Endothelial cell of hepatic sinusoid (primary cell): ENCODE measurements at regions not wholly inside any gene's neighbourhood (a gene's known extent, or its start where the extent isn't known, plus 50 kb on each side); places are given as distances from the start of the nearest gene placed in this dataset.

Experiments used
- in situ Hi-C: cut with HindIII; loops from 2 replicates; pipeline ENCODE4 v1.10.0; 2017; ENCODE audit warnings: low sequenced_read_pairs

DNA sequence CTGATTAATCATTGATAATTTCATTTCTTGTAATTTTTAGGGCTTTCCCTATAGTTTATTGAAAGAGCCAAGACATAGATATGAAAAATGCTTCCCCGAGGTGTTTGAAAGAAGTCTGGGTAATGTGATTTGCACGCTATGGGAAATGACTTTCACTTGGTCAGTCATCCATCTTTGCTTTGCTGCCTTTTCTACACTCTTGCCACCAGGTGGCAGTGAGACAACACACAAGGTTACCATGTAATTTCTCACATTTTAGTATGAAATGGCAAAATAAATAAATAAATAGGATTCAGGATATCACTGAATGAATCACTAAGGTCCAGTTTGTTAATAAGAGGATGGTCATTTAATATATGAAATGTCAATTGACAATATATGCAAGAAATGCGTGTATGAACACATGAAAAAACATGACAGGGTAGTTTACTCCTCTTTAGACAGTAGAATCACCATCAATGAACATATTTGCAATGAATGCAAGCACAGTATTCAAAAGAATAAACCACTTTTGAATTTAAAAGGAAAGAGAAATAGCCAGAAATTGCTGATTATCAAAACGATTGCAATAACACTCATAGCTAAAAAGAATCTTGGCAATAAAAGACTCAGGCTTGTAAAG, 52.2 kb upstream of the KCNH7 start:
- in situ Hi-C loops: no loop called here

DNA sequence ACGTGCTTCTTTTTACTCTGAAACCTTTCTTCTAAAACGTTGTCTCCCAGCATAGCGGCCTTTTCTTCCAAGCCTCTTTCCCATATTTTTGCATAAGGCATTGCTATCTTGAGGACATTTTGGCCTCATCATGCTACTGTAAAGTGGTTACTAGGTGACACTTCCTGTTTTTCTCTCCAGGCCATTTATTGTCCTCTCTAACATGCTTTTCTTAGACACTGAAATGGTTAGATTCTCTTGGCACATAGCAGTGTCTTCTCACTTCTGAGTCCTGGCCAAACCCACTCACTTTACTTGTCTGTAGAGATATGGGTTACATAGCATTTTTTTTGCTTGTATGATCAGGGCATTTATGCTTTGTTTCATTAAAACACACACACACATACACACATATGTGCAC, 50.1 kb upstream of the KCNH7 start:
- in situ Hi-C loops: no loop called here
